HS-27A (cell line): ENCODE measurements at regions not wholly inside any gene's neighbourhood (a gene's known extent, or its start where the extent isn't known, plus 50 kb on each side); places are given as distances from the start of the nearest gene placed in this dataset.
A peak's percentile ranks its signal among the peaks of the same experiment; 100 is the strongest.

Experiments
- DNase-seq: peaks from one replicate; pipeline ENCODE4 v3.0.0-alpha.2; 2012; ENCODE audit warnings: low read depth, missing footprints

DNA sequence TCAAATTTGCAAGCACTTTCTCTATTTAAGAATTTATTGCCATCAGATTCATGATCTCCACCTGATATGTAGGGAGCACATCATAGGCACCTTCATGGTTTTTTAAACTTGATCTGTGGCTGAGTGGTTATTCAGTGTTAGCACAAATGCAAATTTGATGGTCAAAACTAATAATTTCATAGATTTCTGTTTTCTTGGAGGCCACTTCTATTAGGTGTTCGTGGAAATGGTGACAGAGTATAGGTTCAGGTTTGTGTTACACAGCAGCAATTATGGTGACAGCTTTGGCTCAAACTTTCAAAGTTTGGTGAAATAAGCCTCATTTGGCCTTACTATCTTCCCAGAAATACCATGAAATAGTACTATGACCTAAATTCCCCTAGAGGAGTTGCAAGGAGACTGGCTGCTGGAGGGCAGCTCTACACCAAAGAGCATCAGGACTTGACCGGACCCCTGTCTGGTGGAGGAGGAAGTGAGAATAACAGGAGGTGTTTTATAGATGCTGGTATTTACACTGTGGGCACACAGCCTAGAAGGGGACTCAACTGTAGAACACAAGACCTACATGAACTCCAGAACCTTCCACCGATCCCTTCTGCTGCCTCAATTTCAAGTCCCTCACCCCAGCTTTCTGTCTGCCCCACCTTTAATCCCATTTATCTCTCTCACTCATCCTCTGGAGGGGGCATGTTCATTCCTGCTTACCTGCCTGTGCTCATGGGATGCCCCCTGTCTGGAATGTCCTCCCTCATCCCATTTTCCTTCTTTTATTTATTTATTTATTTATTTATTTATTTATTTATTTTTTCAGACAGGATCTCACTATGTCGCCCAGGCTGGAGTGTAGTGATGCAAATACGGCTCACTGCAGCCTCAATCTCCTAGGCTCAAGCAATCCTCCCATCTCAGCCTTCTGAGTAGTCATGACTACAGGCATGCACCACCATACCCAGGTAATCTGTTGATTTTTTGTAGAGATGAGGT is 132.9 kb upstream of the SIX2 start:
- no peak for DNase-seq

DNA sequence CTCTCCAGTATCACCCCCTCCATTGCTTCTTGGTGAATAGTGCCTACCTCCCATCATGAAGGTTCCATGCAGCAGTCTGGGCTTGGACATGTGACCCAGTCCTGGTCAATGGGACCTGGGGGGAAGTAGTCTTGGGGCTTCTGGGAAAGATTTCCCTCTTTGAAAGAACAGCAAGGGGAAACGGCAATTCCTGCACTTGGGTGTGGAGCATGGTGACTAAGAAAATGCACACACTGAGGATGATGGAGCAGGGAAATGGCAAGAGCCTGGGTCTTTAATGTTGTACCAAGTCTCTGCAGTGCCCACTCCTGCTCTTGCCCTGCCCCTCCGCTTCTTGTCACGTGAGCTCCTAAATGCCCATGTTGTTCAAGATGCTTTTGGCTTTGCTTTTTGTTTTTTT is 131.4 kb upstream of the SIX2 start:
- DNase-seq, result no peak

DNA sequence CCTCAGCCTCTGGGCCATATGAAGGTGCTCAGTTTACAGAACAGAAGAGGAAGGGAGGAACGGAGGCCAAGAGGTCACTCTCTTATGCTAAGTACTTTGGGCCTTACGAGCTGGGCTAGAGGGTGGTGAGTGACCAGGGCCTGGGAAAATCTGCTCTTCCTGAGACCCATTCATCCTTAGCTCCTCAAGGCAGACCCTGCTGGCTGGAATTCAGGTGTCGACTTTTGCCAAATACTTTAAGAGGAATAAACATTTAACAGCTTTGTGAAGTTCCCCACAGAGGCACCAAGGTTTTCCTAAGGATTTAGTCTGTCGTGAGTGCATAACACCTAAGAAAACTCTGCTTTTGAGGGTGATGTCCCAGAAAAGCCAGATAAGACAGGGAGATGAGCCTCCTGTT is 129.7 kb upstream of the SIX2 start:
- DNase-seq, result no peak

DNA sequence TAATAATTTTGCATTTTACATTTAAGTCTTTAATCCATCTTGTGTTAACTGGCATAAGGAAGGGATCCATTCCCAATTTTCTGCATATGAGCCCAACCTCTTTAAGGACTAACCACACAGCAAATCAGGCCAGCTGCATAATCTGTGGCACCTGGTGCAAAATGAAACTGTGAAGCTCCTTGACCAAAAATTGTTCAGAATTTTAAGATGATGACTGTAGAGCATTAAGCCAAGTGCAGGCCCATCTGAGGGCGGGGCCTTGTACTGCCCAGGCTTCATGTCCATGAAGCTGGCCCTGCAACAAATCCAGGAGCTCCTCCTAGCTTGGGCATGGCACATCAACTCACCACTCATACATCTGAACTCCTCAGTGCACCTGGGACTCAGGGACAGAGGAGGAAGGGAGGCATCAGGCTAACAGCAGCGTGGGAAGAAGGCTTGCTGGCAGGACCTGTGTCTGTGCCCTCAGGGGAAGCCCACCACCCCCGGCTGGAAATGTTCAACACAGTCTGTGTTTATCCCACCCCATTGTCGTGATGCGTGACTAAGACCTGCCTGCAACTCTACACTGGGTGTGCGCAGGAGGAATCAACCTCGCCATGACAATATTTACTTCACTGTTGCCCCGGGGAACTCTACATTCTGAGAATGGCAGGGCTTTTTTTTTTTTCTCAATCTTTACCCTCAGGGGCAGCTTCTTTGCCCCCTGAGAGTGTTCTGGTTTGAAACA is 128.9 kb upstream of the SIX2 start:
- no peak for DNase-seq

DNA sequence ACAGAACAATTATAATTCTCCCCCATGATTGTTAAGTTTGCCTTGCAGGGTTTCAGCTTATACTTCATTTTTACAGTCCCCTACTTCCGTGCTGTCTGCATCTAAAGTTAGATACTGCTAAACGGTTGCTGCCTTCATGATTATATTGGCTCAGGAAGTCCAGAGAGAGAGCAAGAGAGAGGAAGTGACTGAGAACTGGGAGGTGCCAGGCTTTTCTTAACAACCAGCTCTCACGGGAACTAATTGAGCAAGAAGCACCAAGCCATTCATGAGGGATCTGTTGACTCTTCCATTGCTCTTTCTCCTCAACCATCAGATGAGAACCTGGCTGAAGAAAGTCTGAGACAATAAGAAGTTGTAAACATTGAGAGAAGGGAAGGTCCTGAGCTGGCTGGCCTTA is 125.5 kb upstream of the SIX2 start:
- DNase-seq, result no peak

DNA sequence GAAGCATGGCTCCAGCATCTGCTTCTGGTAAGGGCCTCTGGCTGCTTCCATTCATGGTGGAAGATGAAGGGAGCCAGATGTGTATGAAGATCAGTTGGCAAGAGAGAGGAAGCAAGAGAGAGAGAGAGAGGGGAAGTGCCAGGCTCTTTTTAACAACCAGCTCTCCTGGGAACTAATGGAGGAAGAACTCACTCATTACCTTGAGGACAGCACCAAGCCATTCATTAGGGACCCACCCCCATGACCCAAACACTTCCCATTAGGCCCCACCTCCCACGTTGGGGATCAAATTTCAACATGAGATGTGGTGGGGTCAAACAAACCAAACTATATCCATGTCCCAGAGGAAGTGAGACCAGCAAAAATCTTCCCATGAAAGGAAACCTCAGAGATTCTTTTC is 124.8 kb upstream of the SIX2 start:
- DNase-seq, result no peak

DNA sequence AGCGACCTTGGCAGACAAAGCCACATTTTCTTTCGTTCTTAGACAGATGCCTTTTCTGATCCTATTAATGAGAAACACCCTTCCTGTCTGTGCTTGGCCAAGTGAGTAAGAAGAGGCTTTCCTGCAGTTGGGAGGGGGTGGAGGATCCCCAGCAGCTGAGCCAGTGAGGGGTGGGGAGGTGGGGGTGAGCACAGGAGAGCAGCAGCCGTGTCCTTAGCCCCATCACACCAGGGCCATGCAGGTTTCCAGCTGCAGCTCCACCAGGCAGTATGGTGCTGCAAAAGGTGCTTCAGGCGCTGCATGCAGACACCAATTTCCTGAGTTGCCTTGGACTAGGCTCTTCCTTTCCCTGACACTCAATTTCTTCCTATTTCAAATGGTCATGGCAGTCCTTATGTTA is 123.3 kb upstream of the SIX2 start:
- DNase-seq, result no peak

DNA sequence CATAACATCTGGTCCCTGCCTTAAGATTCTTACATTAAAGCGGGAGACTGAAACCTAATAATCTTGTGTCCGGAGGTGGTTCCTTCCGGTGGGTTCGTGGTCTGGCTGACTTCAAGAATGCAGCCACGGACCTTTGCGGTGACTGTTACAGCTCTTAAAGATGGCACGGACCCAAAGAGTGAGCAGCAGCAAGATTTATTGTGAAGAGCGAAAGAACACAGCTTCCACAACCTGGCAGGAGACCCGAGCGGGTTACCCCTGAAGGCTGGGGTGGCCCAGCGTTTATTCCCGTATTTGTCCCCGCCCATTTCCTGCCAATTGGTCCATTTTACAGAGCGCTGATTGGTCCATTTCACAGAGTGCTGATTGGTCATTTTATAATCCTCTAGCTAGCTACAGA is 122.3 kb upstream of the SIX2 start:
- no peak for DNase-seq

DNA sequence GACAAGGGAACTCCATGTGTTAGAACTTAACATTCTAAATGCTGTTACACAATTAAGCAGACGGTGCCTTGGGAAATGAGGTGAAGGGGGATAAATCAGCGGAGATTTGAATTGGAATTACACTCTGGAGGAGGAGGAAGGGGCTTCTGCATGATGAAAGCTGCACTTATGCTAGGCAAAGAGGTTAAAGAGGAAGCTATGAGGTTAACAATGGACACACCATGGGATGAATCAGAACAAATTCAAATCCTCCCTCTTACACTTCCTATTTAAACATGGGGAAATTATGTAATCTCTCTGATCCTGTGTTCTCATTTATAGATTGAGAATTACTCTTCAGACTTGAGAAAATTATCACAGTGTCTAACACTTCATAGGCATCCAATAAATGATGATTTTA is 121.5 kb upstream of the SIX2 start:
- DNase-seq, result no peak

DNA sequence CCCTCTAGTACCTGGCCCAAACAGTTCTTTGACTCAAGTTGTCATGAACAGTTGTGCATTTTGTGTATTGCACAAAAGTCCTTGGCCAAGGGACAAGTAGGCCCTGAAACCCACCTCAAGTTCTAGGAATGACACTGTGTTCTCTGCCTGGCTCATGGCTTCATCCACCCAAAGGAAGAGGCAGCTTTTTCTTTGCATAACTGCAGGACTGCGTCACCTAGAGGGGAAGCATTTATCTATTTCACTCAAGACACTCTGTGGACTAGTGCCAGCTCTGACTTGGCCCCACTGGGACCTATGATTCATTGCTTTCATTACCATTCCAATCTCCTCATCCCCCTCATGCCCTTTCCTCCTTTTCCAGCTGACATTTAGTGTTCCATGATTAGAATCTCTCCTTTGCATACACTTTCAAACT is 119.3 kb upstream of the SIX2 start:
- peak; percentile 99 for DNase-seq

DNA sequence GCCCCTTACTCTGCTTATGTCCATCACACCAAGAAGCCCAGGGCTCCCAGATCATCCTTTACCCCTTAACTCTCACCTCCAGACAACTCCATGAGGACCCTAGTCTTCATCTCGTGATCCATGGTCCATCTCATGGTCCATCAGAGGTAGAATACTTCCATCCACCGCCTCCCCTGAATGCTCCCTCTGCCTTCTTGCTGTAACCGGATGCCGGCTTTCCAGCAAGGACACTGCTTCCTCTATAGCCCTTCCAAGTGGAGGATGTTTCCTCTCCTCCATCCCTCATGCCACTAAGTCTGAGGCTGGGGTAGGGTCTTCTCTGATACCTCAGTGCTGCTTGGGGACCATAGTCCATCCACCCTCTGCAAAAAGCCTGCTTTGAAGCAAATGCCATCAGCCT is 118.6 kb upstream of the SIX2 start:
- no peak for DNase-seq

DNA sequence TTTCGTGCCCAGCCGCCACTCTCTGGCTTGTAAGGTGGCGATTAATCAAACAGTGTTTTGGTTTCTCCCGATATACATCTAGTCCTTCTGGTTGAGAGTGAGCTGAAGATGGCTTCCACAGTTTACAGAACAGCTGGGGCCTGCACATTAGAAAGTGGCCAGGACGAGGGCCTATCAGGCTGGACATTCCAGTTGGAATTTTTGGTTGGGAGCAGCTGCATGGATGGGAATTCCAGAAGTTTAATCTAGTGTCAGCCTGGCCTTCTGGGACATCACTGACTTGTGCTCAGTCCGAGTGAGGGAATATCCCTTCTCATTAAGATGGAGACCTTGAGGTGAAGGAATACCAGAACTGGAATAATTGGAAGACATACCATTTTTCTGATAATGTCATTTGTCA is 118.1 kb upstream of the SIX2 start:
- no peak for DNase-seq

DNA sequence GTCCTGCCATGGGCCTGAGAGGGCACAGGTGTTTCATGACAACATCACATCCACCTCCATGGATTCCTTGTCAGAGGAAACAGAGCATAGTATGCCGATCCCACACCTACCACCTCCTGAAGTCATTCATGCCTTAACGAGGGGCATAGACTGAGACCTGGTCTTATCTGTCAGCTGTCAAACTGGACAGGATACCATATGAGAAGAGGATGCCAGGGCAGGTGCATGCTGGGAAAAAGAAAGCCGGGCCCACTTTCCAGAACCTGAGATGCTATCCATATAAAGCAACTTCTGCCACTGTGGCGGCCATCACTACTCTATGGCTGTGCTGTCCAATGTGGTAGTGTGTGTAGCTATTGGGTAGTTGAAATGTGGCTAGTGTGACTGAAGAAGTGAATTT is 116.0 kb upstream of the SIX2 start:
- DNase-seq, result no peak

DNA sequence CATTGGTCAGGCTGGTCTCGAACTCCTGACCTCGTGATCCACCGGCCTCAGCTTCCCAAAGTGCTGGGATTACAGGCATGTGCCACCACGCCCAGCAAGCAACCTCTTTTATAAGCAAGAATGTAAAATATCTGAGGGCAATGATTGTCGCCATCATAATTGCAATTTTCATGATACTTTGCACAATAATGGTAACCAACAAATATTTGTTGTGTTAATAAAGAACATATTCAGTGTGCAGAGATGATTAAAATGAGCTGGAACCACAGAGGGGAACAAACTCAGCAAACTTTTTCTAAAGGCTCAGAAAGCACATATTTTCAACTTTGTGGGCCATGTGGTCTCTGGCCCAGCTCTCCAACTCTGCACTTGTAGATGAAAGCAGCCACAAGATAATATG is 115.2 kb upstream of the SIX2 start:
- DNase-seq, result no peak

DNA sequence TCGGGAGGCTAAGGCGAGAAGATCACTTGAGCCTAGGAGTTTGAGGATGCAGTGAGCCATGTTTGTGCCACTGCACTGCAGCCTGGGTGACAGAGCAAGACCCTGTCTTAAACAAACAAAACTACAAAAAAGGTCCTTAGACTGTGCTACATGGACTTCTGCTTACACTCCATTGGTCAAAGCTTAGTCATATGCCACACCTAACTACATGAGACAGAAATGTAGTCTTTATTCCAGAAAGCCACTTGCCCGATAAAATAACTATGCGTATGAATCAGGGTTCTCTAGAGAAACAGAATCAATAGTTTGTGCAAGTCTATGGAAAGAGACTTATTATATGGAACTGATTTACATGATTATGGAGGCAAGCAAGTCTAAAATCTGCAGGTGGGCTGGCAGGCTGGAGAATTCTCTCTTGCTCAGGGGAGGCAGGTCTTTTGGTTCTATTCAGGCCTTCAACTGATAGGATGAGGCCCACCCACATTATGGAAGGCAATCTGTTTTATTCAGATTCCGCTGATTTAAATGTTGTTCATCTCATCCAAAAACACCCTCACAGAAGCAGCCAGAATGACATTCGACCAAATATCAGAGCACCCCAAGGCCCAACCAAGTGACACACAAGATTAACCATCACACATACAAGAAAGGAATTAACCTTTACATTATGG is 114.4 kb upstream of the SIX2 start:
- no peak for DNase-seq

DNA sequence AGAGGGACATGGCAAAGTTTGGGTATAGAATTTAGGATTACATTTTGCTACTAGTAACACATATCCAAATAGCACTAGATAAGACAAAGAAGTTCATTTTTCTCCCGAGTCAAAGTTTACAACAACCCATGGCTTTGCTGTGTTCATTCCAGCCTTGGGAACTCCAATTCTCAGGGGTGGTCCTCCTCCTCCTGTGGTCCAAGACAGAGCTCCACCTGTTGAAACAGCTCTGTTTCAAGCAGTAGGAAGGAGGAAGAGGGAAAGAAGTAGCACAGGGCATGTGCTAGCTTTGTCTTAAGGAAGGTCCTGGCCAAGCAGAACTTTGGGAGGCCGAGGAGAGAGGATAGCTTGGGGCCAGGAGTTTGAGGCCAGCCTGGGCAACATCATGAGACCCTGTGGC is 113.8 kb upstream of the SIX2 start:
- no peak for DNase-seq

DNA sequence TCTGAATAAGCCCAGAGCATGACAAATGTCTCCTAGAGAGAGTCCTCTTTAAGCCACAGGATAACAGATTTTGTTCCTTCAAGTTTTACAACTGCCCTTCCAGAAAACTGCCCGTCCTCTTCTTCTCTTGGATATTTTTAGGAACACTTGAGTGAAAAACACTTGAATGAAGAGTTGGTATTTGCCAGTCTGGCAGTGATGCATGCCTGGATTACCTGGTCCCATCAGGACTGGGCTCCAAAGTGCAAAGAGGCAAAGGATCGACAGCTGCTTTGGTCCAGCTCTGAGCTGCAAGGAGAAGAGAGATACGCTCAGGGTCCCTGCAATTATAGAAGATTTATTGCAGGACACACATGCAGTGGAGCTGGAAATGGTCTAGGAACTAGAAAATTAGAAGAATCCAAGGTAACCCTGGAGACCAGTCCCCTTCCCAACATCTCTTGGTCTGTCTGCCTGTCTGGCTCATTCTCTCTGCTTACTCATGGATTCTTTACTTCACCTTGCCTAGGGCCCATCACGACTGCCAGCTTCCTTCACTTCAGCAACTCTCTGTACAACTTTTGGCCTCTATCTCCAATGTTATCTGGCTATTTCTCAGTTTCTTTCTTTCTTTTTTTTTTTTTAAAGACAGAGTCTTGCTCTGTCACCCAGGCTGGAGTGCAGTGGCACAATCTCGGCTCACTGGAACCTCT is 112.1 kb upstream of the SIX2 start:
- DNase-seq, result no peak

DNA sequence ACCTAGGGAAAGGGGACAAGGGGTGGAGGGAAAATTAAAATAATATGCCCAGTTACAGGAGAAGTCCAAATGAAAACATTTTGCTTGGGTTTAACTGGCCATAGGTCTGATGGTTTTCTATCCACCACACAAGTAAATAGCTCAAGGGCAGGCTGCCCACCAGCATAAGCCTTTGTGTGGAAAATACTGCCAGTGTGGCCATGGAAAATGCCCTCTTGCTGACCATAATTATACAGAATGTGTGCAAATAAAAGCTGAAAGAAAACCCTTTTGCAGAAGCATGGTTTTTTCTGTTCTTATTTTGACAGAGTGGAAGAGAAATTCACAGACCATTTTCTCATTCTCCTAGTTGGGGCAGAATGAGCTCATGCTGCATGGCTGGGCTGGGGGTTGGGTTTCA is 111.3 kb upstream of the SIX2 start:
- no peak for DNase-seq

DNA sequence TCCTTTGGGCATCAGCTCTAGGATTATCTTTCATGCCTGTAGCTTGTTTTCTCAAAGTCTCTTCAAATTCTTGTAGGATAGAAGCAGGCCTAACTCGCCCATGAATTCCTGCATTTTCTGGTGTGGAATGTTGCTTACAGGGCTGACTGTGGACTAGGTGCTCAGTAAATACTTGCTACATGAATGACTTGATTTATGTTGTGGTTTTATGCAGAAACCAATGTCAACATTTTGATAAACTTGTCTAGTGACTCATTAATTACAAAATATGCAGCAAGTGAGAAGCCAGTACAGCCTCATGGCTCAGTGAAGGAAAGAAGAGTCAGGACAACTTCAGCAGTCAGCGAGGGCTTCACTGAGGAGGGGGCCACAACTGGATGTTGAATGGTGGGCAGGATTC is 110.6 kb upstream of the SIX2 start:
- peak; percentile 90 for DNase-seq

DNA sequence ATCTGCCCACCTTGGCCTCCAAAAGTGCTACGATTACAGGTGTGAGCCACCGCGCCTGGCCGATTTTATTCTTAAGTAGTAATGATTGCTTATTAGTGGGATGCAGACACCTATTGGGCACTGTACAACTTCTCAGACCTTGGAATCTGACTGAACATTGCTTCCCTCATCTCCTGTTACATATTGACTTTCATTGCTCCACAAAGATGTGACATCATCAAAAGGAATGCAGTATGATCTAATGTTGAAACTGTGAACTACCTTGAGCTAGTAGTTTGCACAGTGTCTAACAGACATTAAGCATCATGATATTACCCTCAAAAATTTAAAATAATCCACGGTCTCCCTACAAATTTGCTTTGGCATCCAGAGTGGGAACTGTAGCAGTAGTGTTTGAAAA is 109.8 kb upstream of the SIX2 start:
- DNase-seq, result peak; percentile 75

DNA sequence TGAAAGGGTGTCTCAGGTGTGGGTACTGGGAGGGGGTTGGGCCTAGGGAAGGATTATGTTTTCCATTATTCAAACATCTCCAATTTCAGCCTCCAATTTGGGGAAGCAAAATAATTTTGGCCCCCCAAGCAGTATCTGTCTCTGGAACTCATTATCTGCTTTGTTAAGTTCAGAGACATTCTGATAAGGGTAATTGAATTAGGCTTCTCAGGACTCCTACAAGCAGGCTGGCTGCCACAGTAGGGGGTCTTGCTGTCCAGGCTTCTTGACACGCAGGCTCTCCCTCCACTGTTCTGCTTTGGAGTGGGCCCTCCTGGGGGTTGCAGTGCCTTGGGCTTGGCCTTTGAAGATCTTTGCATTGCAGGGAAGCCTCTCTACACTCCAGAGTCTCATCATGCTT is 108.1 kb upstream of the SIX2 start:
- no peak for DNase-seq

DNA sequence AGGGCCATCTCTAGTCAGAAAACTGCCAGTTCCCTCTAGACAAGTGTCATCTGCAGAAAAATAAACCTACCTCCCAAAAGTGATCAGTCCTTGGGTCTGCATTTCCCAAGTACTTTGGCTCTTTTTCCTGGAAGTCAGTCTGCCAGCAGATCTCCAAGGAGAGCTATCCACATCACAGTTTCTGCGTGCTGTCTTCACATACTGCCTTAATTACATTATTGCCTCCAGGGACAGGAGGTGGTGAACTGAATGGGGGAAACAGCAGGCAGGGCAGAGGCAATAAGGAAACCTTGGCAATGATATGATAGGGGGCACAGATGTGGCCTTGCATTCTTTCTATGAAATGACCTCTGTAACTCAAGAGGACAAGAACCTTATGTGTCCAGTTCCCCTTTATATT is 105.9 kb upstream of the SIX2 start:
- no peak for DNase-seq
